Stomach (tissue), 8 donors: ENCODE measurements at regions not wholly inside any gene's neighbourhood (a gene's known extent, or its start where the extent isn't known, plus 50 kb on each side); places are given as distances from the start of the nearest gene placed in this dataset.
"Not testable (repeated sequence)": the region's sequence is repeated elsewhere in the genome, so short reads cannot be mapped to it uniquely, and the experiment has no call there.

Source experiments
- DNase-seq, 2 donors: peaks; one replicate each; pipeline versions ENCODE4 v3.0.0 to v3.0.0-alpha.2; 2013 to 2019
- H3K27ac ChIP-seq, 5 donors: fragments of 200-600 bp in 4 of 5; sonication (generic) in 4 of 5; one replicate each; pipeline ENCODE4 v1.5.1; 2013 to 2019; ENCODE audit warnings: mild to moderate bottlenecking in 1 of 5, moderate library complexity in 1 of 5
- H3K27me3 ChIP-seq, 3 donors: fragments of 200-600 bp; sonication (generic); one replicate each; pipeline ENCODE4 v1.5.1; 2017 to 2019; ENCODE audit warnings: mixed run types in 1 of 3
- H3K36me3 ChIP-seq, 4 donors: fragments of 200-600 bp; sonication (generic); 1 replicate in 3 of 4; 2 replicates in 1 of 4; pipeline ENCODE4 v1.5.1; 2016 to 2019
- H3K4me1 ChIP-seq, 4 donors: fragments of 200-600 bp; sonication (generic); one replicate each; pipeline ENCODE4 v1.5.1; 2016 to 2019
- H3K4me3 ChIP-seq, 4 donors: fragments of 200-600 bp; sonication (generic) in 3 of 4; one replicate each; pipeline ENCODE4 v1.5.1; 2016 to 2019; ENCODE audit warnings: mild to moderate bottlenecking in 1 of 4
- H3K9me3 ChIP-seq, 4 donors: fragments of 200-600 bp; sonication (generic); one replicate each; pipeline ENCODE4 v1.5.1; 2016 to 2019
- EP300 ChIP-seq: sonication (generic); formaldehyde crosslinking; IDR thresholded peaks from one replicate; pipeline ENCODE4 v1.6.1; 2017; ENCODE audit warnings: antibody characterized with exemption
- POLR2A ChIP-seq, 4 donors: fragments of 450-650 bp; IDR thresholded peaks; one replicate each; pipeline ENCODE4 v1.6.1; 2016; ENCODE audit warnings: antibody characterized with exemption in 4 of 4, control low read depth in 2 of 4, mild to moderate bottlenecking in 1 of 4, moderate library complexity in 1 of 4
- POLR2AphosphoS5 ChIP-seq, 3 donors: sonication (generic); formaldehyde crosslinking; IDR thresholded peaks; one replicate each; pipeline ENCODE4 v1.6.1; 2016; ENCODE audit warnings: antibody characterized with exemption in 3 of 3
- WGBS, 5 donors: extraction: QIAGEN DNeasy Blood & Tissue Kit in 3 of 5; methylation state at CpG; one replicate each; pipeline versions ENCODE4 v1.1.5 to v1.1.7; 2013 to 2018; 5-methylcytosine and 5-hydroxymethylcytosine counted together
- intact Hi-C: fragments of 100-400 bp; cut with DNase I; formaldehyde crosslinking; loops from one replicate; pipeline ENCODE4 v1.15.1; 2023; ENCODE audit warnings: low total_unique reads
- TF ChIP-seq, protein P1 (sequence below), 7 experiments: fragments of 450-650 bp in 4 of 7; fragments of 200-600 bp in 3 of 7; sonication (generic) in 3 of 7; IDR thresholded peaks; one replicate each; pipeline ENCODE4 v1.5.1; 2016 to 2019; ENCODE audit warnings: antibody characterized with exemption in 7 of 7, control low read depth in 2 of 7, mild to moderate bottlenecking in 1 of 7
- donor health status: healthy with polysubstance abuse.
- donor health status: Bipolar disorder and iron deficiency.
- donor health status: healthy.

DNA sequence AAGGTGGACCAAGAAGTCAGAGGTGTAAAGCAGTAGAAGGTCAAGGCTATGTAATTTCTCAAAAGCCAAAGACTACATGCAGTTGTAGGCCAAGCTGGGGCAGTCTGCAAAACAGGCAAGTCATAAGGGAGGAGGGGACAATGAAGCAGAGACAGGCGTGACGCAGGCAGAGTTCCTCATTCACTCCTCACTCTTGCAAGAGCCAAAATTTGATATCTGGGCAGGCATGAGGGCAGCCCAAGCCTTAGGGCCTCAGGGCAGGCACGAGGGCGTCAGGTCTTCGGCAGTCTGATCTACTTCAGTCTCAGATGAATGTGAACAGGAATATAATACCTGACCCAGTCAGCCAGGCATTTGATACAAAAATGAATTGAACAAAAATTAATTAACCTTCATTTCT is 86.4 kb upstream of the AGA start:
- Histone ChIP-seq H3K27ac (no peak overlapping the region), H3K27me3 (no peaks in the 10 kb centered on the region), H3K4me1 (no peaks in the 10 kb centered on the region), H3K36me3 (no peaks in the 10 kb centered on the region), H3K4me3 (no peak overlapping the region), H3K9me3 (no peaks in the 10 kb centered on the region)
- no peak for DNase-seq
- intact Hi-C loops: no loop called here
- TF ChIP-seq POLR2AphosphoS5 (IDR thresholded peaks at IDR 0.05) (no peak), POLR2A (IDR thresholded peaks at IDR 0.05) (no peak), EP300 (no peak)
- TF ChIP-seq, protein P1, sequence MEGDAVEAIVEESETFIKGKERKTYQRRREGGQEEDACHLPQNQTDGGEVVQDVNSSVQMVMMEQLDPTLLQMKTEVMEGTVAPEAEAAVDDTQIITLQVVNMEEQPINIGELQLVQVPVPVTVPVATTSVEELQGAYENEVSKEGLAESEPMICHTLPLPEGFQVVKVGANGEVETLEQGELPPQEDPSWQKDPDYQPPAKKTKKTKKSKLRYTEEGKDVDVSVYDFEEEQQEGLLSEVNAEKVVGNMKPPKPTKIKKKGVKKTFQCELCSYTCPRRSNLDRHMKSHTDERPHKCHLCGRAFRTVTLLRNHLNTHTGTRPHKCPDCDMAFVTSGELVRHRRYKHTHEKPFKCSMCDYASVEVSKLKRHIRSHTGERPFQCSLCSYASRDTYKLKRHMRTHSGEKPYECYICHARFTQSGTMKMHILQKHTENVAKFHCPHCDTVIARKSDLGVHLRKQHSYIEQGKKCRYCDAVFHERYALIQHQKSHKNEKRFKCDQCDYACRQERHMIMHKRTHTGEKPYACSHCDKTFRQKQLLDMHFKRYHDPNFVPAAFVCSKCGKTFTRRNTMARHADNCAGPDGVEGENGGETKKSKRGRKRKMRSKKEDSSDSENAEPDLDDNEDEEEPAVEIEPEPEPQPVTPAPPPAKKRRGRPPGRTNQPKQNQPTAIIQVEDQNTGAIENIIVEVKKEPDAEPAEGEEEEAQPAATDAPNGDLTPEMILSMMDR (IDR thresholded peaks at IDR 0.05): no peak
- WGBS, 5 donors: 76 to 90% (median 87%) methylated on average over 5 of the region's 5 CpGs

DNA sequence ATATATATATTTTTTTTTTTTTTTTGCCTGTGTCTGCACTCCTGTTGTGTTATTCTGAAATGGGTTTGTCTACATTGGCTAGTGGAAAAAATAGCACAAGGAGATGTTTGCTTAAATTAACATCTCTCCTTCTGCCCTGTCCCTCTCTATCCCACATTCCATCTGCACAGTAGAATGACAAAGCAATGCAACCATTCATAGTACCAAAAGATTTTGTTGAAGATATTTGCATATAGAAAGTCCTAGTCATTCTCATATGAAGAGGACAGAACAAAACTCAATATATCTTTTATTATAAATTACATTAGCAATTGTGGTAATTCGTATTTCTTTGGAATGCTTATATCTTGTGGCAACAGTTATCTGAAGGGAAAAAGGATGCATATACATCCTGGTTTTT is 88.3 kb upstream of the AGA start:
- no peaks in the 10 kb centered on the region for H3K9me3 ChIP-seq
- WGBS, 5 donors: 82 to 95% (median 92%) methylated on average over 1 of the region's 1 CpG
- H3K4me3 ChIP-seq: no peak overlapping the region
- H3K27ac ChIP-seq: no peak overlapping the region
- no peaks in the 10 kb centered on the region for H3K36me3 ChIP-seq
- DNase-seq: no peak
- intact Hi-C loops: no loop called here
- no peaks in the 10 kb centered on the region for H3K27me3 ChIP-seq
- TF ChIP-seq POLR2AphosphoS5 (IDR thresholded peaks at IDR 0.05): no peak
- no peak for TF ChIP-seq POLR2A (IDR thresholded peaks at IDR 0.05)
- TF ChIP-seq EP300: no peak
- TF ChIP-seq, protein P1 (IDR thresholded peaks at IDR 0.05): no peak
- no peaks in the 10 kb centered on the region for H3K4me1 ChIP-seq

DNA sequence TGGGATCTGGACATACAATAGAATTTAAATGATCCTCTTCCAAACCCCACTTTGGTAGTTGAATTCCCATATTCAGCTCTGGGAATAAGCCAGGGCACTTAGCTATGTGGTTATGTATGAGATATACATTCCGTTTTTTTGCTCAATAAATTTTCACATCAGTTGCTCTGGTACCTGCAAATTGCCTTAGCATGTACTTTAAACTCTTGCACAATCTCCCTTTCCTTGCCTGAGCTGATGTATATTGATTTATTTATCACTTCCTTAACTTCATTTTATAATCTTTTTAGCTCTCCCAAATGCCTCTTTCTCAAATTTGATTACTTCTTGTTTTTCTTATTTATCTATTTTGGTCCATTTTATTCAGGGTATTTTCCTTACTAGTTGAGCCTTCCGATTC is 90.1 kb upstream of the AGA start:
- TF ChIP-seq POLR2AphosphoS5 (IDR thresholded peaks at IDR 0.05) (no peak), POLR2A (IDR thresholded peaks at IDR 0.05) (no peak), EP300 (no peak)
- TF ChIP-seq, protein P1 (IDR thresholded peaks at IDR 0.05): no peak
- peaks cover 0 to 6% (median 0%) of the 10 kb centered on the region in 4 donors for H3K9me3 ChIP-seq
- H3K27ac ChIP-seq: no peak overlapping the region
- H3K27me3 ChIP-seq: no peaks in the 10 kb centered on the region
- H3K4me3 ChIP-seq: no peak overlapping the region
- H3K4me1 ChIP-seq: no peaks in the 10 kb centered on the region
- intact Hi-C loops: no loop called here
- H3K36me3 ChIP-seq: no peaks in the 10 kb centered on the region
- DNase-seq: no peak
- WGBS, 5 donors: 69 to 86% (median 74%) methylated on average over 2 of the region's 2 CpGs

DNA sequence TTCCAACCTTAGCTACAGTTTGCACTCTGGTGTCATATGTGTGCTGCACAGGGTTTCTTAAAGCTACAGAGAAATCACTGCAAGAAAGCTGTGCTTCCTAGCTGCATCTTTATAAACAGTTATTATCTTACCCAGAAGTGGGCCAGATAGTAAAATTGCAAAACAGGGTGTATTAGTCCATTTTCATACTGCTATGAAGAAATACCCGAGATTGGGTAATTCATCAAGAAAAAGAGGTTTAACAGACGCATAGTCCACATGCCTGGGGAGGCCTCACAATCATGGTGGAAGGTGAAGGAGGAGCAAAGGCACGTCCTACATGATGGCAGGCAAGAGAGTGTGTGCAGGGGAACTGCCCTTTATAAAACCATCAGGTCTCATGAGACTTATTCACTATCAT is 92.6 kb upstream of the AGA start:
- intact Hi-C loops, H3K36me3 ChIP-seq, H3K27me3 ChIP-seq, H3K9me3 ChIP-seq, H3K27ac ChIP-seq, H3K4me3 ChIP-seq, DNase-seq, H3K4me1 ChIP-seq: not testable (repeated sequence)
- 60 to 89% (median 88%) methylated on average over 3 of the region's 3 CpGs for WGBS, 5 donors

DNA sequence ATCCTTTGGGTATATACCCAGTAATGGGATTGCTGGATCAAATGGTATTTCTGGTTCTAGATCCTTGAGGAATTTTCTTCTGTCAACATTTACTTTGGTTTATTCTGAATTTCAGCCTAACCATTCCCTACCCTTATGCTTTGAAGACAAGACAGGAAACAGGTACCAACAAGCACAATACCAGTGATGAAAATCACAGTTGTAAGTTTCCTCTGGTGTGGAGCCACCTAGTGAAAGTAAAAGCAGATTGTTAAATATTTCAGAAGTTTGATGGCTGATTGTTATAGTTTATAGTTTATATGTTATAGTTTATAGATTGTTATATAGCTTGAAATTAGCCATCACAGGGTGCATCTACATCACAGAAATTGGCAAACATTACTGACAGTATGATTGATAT is 104.5 kb upstream of the AGA start:
- no peaks in the 10 kb centered on the region for H3K9me3 ChIP-seq
- DNase-seq: no peak
- no peaks in the 10 kb centered on the region for H3K27me3 ChIP-seq
- intact Hi-C loops: no loop called here
- H3K4me3 ChIP-seq: no peak overlapping the region
- TF ChIP-seq POLR2AphosphoS5 (IDR thresholded peaks at IDR 0.05) (no peak), POLR2A (IDR thresholded peaks at IDR 0.05) (no peak), EP300 (no peak)
- TF ChIP-seq, protein P1 (IDR thresholded peaks at IDR 0.05): no peak
- H3K4me1 ChIP-seq: no peaks in the 10 kb centered on the region
- no peak overlapping the region for H3K27ac ChIP-seq
- no peaks in the 10 kb centered on the region for H3K36me3 ChIP-seq
